HL-60 (cell line): ENCODE measurements at regions not wholly inside any gene's neighbourhood (a gene's known extent, or its start where the extent isn't known, plus 50 kb on each side); places are given as distances from the start of the nearest gene placed in this dataset.
"Not testable (repeated sequence)": the region's sequence is repeated elsewhere in the genome, so short reads cannot be mapped to it uniquely, and the experiment has no call there.

ENCODE experiments used
- GABPA ChIP-seq: IDR thresholded peaks from 2 replicates; pipeline ENCODE4 v1.6.1; 2012; ENCODE audit warnings: low read depth
- POLR2AphosphoS5 ChIP-seq: IDR thresholded peaks from 2 replicates; pipeline ENCODE4 v1.6.1; 2012; ENCODE audit warnings: low read depth
- REST ChIP-seq: IDR thresholded peaks from 2 replicates; pipeline ENCODE4 v1.6.1; 2012; ENCODE audit warnings: low read depth; ENCODE audit not compliant: insufficient replicate concordance
- SPI1 ChIP-seq: IDR thresholded peaks from 2 replicates; pipeline ENCODE4 v1.6.1; 2012; ENCODE audit warnings: low read depth, mild to moderate bottlenecking, borderline replicate concordance
- TF ChIP-seq, protein P1 (sequence below): IDR thresholded peaks from one replicate; pipeline ENCODE4 v1.5.1; 2011; ENCODE audit warnings: low read length, control low read depth, inconsistent platforms; ENCODE audit not compliant: insufficient read depth

DNA sequence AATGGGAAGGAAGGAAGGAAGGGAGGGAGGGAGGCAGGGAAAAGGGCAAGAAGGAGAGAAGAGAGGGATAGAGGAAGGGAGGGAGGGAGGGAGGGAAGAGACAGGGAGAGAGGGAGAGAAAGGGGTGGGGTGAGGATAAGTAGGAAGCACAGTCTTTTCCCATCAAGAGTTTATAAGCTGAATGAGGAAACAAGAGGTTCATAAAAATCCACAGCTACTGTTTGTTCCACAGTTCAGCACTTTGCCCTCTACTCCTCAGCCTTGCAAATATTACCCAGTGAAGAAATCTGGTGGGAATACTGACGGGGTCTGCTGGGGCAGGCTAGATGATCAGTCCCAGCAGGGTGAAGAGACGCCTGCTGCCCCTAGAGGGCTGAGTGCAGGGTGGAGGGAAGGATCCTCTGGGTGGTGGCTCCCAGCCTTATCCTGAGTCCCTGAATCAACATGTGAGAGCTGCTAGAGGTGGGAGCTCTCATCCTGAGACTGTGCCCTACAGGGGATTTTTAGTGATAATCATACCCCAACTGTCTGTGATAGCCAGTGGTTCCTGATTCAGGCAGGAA lies 233.9 kb upstream of the NBPF12 start:
- TF ChIP-seq, protein P1, sequence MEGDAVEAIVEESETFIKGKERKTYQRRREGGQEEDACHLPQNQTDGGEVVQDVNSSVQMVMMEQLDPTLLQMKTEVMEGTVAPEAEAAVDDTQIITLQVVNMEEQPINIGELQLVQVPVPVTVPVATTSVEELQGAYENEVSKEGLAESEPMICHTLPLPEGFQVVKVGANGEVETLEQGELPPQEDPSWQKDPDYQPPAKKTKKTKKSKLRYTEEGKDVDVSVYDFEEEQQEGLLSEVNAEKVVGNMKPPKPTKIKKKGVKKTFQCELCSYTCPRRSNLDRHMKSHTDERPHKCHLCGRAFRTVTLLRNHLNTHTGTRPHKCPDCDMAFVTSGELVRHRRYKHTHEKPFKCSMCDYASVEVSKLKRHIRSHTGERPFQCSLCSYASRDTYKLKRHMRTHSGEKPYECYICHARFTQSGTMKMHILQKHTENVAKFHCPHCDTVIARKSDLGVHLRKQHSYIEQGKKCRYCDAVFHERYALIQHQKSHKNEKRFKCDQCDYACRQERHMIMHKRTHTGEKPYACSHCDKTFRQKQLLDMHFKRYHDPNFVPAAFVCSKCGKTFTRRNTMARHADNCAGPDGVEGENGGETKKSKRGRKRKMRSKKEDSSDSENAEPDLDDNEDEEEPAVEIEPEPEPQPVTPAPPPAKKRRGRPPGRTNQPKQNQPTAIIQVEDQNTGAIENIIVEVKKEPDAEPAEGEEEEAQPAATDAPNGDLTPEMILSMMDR, result not testable (repeated sequence)
- not testable (repeated sequence) for TF ChIP-seq SPI1, REST, POLR2AphosphoS5, GABPA
